Cardiac muscle cell (in vitro differentiated cells and primary cell): ENCODE measurements at regions not wholly inside any gene's neighbourhood (a gene's known extent, or its start where the extent isn't known, plus 50 kb on each side); places are given as distances from the start of the nearest gene placed in this dataset.

Source experiments
- DNase-seq, 2 donors: peaks; one replicate each; pipeline versions ENCODE4 v3.0.0 to v3.0.0-alpha.2; 2010 to 2017; ENCODE audit warnings: low read depth in 1 of 2, low spot score in 1 of 2
- H3K27ac ChIP-seq: fragments of 200-600 bp; sonication (generic); 2 replicates; pipeline ENCODE4 v1.5.1; 2016
- H3K27me3 ChIP-seq: fragments of 200-600 bp; sonication (generic); 2 replicates; pipeline ENCODE4 v1.6.0; 2016; ENCODE audit warnings: control low read depth
- H3K36me3 ChIP-seq: fragments of 200-600 bp; sonication (generic); 2 replicates; pipeline ENCODE4 v1.5.1; 2016; ENCODE audit warnings: control low read depth
- H3K4me1 ChIP-seq: fragments of 200-600 bp; sonication (generic); 2 replicates; pipeline ENCODE4 v1.8.1; 2017; ENCODE audit warnings: low read depth, mild to moderate bottlenecking, mixed run types
- H3K4me3 ChIP-seq: fragments of 200-600 bp; sonication (generic); 2 replicates; pipeline ENCODE4 v1.5.1; 2016; ENCODE audit warnings: mild to moderate bottlenecking
- H3K9me3 ChIP-seq: fragments of 200-600 bp; sonication (generic); 2 replicates; pipeline ENCODE4 v1.5.1; 2017; ENCODE audit warnings: low read depth, mild to moderate bottlenecking, control low read depth
- CTCF ChIP-seq: IDR thresholded peaks from 2 replicates; pipeline ENCODE4 v1.5.1; 2012; ENCODE audit warnings: low read depth, mild to moderate bottlenecking, low read length

DNA sequence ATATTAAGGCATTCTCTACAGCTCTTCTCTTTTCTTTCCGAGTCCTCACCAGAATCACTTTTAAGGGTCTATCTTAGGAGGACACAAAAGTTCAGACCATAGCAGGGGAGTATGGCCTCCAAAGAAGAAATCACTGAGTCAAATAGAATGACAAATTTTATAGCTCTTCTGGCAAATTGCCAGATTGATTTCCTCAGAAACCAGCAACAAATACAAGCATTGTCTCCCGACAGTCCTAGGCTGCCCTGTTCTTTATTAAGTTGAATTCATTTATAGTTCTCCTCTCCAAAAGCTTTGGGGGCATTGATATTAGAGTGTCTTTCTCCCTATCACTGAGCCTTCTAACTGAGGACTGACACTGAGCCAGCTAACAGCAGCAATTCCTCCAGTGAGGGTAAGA, 156.4 kb upstream of the FRMD6 start:
- peak in 1 of 2 donors; percentile 15 for DNase-seq

DNA sequence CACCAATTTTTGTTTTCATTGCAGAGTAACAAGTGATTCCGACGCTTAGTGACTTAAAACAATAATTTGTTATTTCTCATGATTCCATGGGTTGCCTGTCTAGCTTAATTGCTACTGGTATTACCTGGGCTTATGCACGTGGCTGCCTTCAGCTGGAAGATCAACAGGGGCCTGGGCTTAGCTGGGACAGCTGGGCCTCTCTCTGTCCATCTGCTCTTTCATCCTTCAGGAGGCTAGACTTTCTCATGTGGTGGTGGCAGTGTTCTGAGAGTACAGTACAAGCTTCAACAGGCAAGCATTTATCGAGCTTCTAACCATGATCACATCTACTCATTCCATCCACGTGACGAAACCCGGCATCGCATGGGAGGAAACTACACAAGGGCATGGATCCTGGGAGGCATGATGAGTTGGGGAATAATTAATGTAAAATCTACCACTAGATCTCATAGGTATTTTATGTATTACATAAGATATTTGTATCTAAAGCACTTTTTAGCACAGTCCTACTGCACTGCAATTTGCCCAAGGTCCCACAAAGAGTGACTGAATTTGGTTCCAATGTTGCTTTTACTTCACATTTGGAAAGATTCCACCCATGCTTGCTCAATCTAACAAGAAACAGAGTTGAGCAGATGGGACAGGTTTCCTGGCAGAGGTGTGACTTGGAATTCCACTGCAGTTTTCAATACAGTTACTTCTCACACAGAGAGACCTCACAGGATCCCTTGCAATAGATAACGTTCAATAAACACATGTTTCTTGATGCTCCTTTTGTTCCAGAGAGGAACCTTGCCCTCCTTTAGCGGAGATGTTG, 153.1 kb upstream of the FRMD6 start:
- no peak overlapping the region for H3K4me3 ChIP-seq
- H3K4me1 ChIP-seq: no peaks in the 10 kb centered on the region
- H3K27me3 ChIP-seq: no peaks in the 10 kb centered on the region
- no peaks in the 10 kb centered on the region for H3K36me3 ChIP-seq
- H3K27ac ChIP-seq: no peak overlapping the region
- no peaks in the 10 kb centered on the region for H3K9me3 ChIP-seq
- no peak for DNase-seq
- TF ChIP-seq CTCF: no peak

More for the DNA sequence above, 156.4 kb upstream of the FRMD6 start:
- H3K27me3 ChIP-seq: no peaks in the 10 kb centered on the region
- no peak for TF ChIP-seq CTCF
- no peaks in the 10 kb centered on the region for H3K9me3 ChIP-seq
- no peak overlapping the region for H3K27ac ChIP-seq
- no peaks in the 10 kb centered on the region for H3K36me3 ChIP-seq
- no peaks in the 10 kb centered on the region for H3K4me1 ChIP-seq
- no peak overlapping the region for H3K4me3 ChIP-seq

GRCh38 chr14:51500776-51501175, 150.9 kb upstream of the FRMD6 start:
- Histone ChIP-seq H3K4me3 (no peak overlapping the region), H3K4me1 (no peaks in the 10 kb centered on the region), H3K27ac (no peak overlapping the region), H3K9me3 (no peaks in the 10 kb centered on the region), H3K36me3 (no peaks in the 10 kb centered on the region), H3K27me3 (no peaks in the 10 kb centered on the region)
- DNase-seq: no peak
- TF ChIP-seq CTCF: no peak

GRCh38 chr14:51501746-51502145, 150.0 kb upstream of the FRMD6 start:
- Histone ChIP-seq H3K4me1 (no peaks in the 10 kb centered on the region), H3K27ac (no peak overlapping the region), H3K36me3 (no peaks in the 10 kb centered on the region), H3K27me3 (no peaks in the 10 kb centered on the region), H3K4me3 (no peak overlapping the region), H3K9me3 (no peaks in the 10 kb centered on the region)
- no peak for TF ChIP-seq CTCF
- no peak for DNase-seq

GRCh38 chr14:51504669-51505068, 147.0 kb upstream of the FRMD6 start:
- no peak for DNase-seq
- no peak overlapping the region for H3K4me3 ChIP-seq
- no peaks in the 10 kb centered on the region for H3K4me1 ChIP-seq
- no peaks in the 10 kb centered on the region for H3K9me3 ChIP-seq
- no peak for TF ChIP-seq CTCF
- H3K36me3 ChIP-seq: no peaks in the 10 kb centered on the region
- H3K27ac ChIP-seq: no peak overlapping the region
- no peaks in the 10 kb centered on the region for H3K27me3 ChIP-seq
